Muscle layer of colon (tissue), 2 donors: ENCODE measurements at regions not wholly inside any gene's neighbourhood (a gene's known extent, or its start where the extent isn't known, plus 50 kb on each side); places are given as distances from the start of the nearest gene placed in this dataset.

Source experiments
- H3K27ac ChIP-seq: one replicate; pipeline ENCODE4 v1.7.0; 2013; ENCODE audit warnings: low read depth, mild to moderate bottlenecking, low read length, moderate library complexity
- H3K27me3 ChIP-seq, 2 donors: one replicate each; pipeline ENCODE4 v1.7.0; 2013; ENCODE audit warnings: low read length in 2 of 2, mild to moderate bottlenecking in 2 of 2; ENCODE audit not compliant: insufficient read depth in 2 of 2, control insufficient read depth in 1 of 2
- H3K36me3 ChIP-seq: one replicate; pipeline ENCODE4 v1.7.0; 2013; ENCODE audit warnings: mild to moderate bottlenecking, low read length; ENCODE audit not compliant: insufficient read depth
- H3K4me1 ChIP-seq: one replicate; pipeline ENCODE4 v1.7.0; 2013; ENCODE audit warnings: mild to moderate bottlenecking, low read length; ENCODE audit not compliant: insufficient read depth
- H3K4me3 ChIP-seq, 2 donors: one replicate each; pipeline ENCODE4 v1.7.0; 2013; ENCODE audit warnings: low read length in 2 of 2, low read depth in 1 of 2, mild to moderate bottlenecking in 1 of 2, moderate library complexity in 1 of 2
- H3K9ac ChIP-seq: one replicate; pipeline ENCODE4 v1.7.0; 2013; ENCODE audit warnings: low read length
- H3K9me3 ChIP-seq: one replicate; pipeline ENCODE4 v1.7.0; 2013; ENCODE audit warnings: mild to moderate bottlenecking, low read length
- donor health status: abdominal sarcoma.
- donor health status: Adenocarcinoma of cecum.

GRCh38 chr2:200056105-200056504 is 100.7 kb downstream of the MAIP1 start:
- no peaks in the 10 kb centered on the region for H3K27me3 ChIP-seq
- H3K4me3 ChIP-seq, result no peak overlapping the region
- no peak overlapping the region for H3K9ac ChIP-seq
- no peaks in the 10 kb centered on the region for H3K9me3 ChIP-seq
- no peaks in the 10 kb centered on the region for H3K36me3 ChIP-seq
- H3K4me1 ChIP-seq, result no peaks in the 10 kb centered on the region
- no peak overlapping the region for H3K27ac ChIP-seq

DNA sequence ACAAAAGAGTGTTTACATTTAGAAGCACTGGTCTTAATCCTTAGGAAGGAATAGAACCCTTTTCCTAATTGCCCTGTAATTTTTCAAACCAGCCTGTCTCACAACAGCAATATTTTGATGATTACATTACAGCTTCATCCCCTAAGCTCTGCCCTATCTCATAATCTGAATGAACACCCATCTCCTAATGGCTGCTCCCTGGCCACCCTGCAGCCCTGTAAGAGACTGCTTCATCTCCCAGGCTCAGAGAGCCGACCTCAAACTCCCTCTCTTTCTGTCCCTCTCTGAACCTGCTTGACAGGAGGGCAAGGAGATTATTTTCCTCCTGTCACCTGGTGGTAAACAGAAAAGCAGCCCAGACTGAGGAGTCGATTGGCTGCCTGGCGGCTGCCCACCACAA is 107.8 kb downstream of the MAIP1 start:
- no peaks in the 10 kb centered on the region for H3K9me3 ChIP-seq
- no peaks in the 10 kb centered on the region for H3K4me1 ChIP-seq
- no peaks in the 10 kb centered on the region for H3K27me3 ChIP-seq
- H3K27ac ChIP-seq, result no peak overlapping the region
- H3K36me3 ChIP-seq, result no peaks in the 10 kb centered on the region
- no peak overlapping the region for H3K4me3 ChIP-seq
- H3K9ac ChIP-seq, result no peak overlapping the region

GRCh38 chr2:200064879-200065278 is 109.5 kb downstream of the MAIP1 start:
- Histone ChIP-seq H3K4me1 (no peaks in the 10 kb centered on the region), H3K27me3 (no peaks in the 10 kb centered on the region), H3K9me3 (no peaks in the 10 kb centered on the region), H3K9ac (no peak overlapping the region), H3K4me3 (no peak overlapping the region), H3K27ac (no peak overlapping the region), H3K36me3 (no peaks in the 10 kb centered on the region)

DNA sequence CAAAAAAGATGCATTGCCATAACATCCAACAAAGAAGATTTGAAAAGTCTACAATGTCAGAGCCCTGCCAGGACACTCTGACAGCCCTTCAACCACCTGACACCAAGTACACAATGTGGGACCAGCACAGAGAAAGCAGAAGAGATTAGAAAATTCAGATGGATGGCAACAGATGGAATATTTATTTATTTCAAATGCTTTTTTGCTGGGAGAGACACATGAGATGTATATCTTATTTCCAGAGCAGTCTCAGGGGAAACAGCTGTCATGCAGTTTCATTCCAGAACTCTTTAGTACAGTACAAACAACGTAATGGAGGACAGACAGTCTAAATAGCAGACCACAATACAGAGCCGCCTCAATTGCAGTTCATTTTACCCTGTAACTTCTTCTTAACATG is 110.1 kb downstream of the MAIP1 start:
- H3K27me3 ChIP-seq, result no peaks in the 10 kb centered on the region
- no peak overlapping the region for H3K27ac ChIP-seq
- H3K36me3 ChIP-seq, result no peaks in the 10 kb centered on the region
- no peaks in the 10 kb centered on the region for H3K9me3 ChIP-seq
- no peak overlapping the region for H3K4me3 ChIP-seq
- no peaks in the 10 kb centered on the region for H3K4me1 ChIP-seq
- no peak overlapping the region for H3K9ac ChIP-seq

- Histone ChIP-seq H3K36me3 (no peaks in the 10 kb centered on the region), H3K4me1 (no peaks in the 10 kb centered on the region), H3K9ac (no peak overlapping the region)
These were observed 111.0 kb downstream of the MAIP1 start for GRCh38 chr2:200066417-200066816.

GRCh38 chr2:200068642-200069041 is 113.3 kb downstream of the MAIP1 start:
- no peaks in the 10 kb centered on the region for H3K4me1 ChIP-seq
- H3K27ac ChIP-seq, result no peak overlapping the region
- H3K4me3 ChIP-seq, result no peak overlapping the region
- H3K9me3 ChIP-seq, result no peaks in the 10 kb centered on the region
- H3K9ac ChIP-seq, result no peak overlapping the region
- H3K36me3 ChIP-seq, result no peaks in the 10 kb centered on the region
- H3K27me3 ChIP-seq, result no peaks in the 10 kb centered on the region

More at GRCh38 chr2:200066417-200066816, 111.0 kb downstream of the MAIP1 start:
- no peak overlapping the region for H3K27ac ChIP-seq
- no peaks in the 10 kb centered on the region for H3K27me3 ChIP-seq
- H3K4me3 ChIP-seq, result no peak overlapping the region
- H3K9me3 ChIP-seq, result no peaks in the 10 kb centered on the region

DNA sequence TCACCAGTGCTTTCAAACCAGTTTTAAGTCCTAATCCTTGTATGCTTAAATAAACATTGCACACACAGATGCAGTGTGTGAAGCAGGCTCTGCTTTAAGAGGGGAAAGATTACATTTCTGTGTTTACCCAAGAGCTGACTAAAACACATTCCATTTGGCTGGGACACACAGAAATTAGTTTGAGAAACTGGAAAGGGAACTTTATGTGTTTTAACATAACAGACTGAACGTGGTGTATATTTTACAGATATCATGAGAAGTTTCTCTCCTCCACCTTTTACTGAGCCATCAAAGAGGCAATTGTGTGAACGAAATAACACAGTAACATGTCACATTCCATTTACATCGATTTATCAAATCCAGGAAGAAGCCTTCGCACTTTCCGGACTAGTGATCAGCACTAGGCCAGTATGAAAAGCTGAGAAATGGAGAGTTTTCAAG is 121.8 kb downstream of the MAIP1 start:
- H3K4me3 ChIP-seq, result no peak overlapping the region

DNA sequence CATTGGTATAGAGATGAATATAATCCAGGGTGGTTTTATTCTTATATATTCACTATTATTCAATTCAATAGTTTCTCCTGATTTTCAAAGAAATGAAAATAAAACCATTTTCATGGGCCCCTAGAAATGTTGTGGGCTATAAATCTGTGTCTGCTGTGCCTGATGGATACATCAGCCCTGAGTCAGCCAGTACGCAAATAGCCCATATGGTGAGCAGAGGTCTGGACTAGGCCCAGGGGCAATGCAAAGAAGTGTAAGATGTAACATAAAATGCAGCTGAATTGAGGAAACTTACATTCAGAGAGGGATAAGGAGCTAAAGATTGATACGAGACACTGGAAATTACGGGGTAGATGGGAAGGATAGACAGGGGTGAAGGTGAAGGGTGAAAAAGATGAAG is 122.5 kb downstream of the MAIP1 start:
- Histone ChIP-seq H3K27ac (no peak overlapping the region), H3K9ac (no peak overlapping the region), H3K27me3 (no peaks in the 10 kb centered on the region), H3K9me3 (no peaks in the 10 kb centered on the region), H3K4me1 (no peaks in the 10 kb centered on the region), H3K4me3 (no peak overlapping the region), H3K36me3 (no peaks in the 10 kb centered on the region)

More for the DNA sequence above, 121.8 kb downstream of the MAIP1 start:
- Histone ChIP-seq H3K9ac (no peak overlapping the region), H3K4me1 (no peaks in the 10 kb centered on the region), H3K36me3 (no peaks in the 10 kb centered on the region), H3K27ac (no peak overlapping the region), H3K9me3 (no peaks in the 10 kb centered on the region), H3K27me3 (no peaks in the 10 kb centered on the region)

GRCh38 chr2:200079356-200079755 is 124.0 kb downstream of the MAIP1 start:
- H3K4me3 ChIP-seq, result no peak overlapping the region
- H3K9ac ChIP-seq, result no peak overlapping the region
- no peaks in the 10 kb centered on the region for H3K4me1 ChIP-seq
- no peaks in the 10 kb centered on the region for H3K36me3 ChIP-seq
- no peaks in the 10 kb centered on the region for H3K27me3 ChIP-seq
- no peak overlapping the region for H3K27ac ChIP-seq
- no peaks in the 10 kb centered on the region for H3K9me3 ChIP-seq

DNA sequence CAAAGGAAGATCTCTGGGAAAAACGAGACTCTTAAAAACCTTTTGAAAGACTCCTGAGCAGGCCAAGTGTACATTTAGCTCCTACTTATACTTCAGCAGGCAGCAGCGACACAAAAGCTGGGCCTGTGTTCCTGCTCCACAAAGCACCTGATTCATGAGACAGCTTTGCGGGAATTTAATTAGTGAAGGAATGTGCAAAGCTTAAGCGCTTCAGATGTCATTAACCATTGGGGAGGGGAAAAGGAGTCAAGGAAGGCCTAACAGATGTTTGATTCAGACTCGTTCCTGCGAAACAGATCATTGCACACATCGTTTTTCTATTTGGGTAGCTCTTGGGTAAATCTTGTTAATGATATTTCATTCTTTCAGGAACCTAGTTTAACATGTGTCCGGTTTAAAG is 125.9 kb downstream of the MAIP1 start:
- Histone ChIP-seq H3K27ac (no peak overlapping the region), H3K9ac (no peak overlapping the region), H3K27me3 (no peaks in the 10 kb centered on the region), H3K4me3 (no peak overlapping the region), H3K9me3 (no peaks in the 10 kb centered on the region), H3K4me1 (no peaks in the 10 kb centered on the region), H3K36me3 (no peaks in the 10 kb centered on the region)

DNA sequence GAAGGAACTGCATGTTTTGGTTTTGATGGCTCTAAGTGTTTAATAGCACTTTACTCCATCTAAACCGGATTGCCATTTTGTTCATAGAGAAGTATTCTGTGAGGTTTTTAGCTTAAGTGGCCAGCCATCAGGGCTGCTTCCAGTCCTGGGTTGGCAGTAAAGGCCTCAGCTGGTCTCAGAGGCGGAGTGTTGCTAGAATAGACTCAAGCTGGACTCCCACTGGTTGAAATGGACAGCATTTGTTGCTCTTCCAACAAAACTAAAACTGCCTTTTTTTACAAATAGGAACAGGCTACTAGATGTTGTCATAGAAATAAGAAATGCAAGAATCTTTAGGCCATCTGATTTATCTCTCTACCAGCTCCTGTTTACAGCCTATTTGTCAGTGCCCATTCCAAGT is 126.4 kb downstream of the MAIP1 start:
- Histone ChIP-seq H3K4me3 (no peak overlapping the region), H3K4me1 (no peaks in the 10 kb centered on the region), H3K9me3 (no peaks in the 10 kb centered on the region), H3K36me3 (no peaks in the 10 kb centered on the region), H3K27ac (no peak overlapping the region), H3K27me3 (no peaks in the 10 kb centered on the region), H3K9ac (no peak overlapping the region)

GRCh38 chr2:200084036-200084435 is 128.7 kb downstream of the MAIP1 start:
- no peak overlapping the region for H3K27ac ChIP-seq
- H3K4me1 ChIP-seq, result no peaks in the 10 kb centered on the region
- no peak overlapping the region for H3K9ac ChIP-seq
- no peaks in the 10 kb centered on the region for H3K27me3 ChIP-seq
- no peaks in the 10 kb centered on the region for H3K9me3 ChIP-seq
- H3K36me3 ChIP-seq, result no peaks in the 10 kb centered on the region
- no peak overlapping the region for H3K4me3 ChIP-seq
